ENCODE measurements at regions not wholly inside any gene's neighbourhood (a gene's known extent, or its start where the extent isn't known, plus 50 kb on each side); places are given as distances from the start of the nearest gene placed in this dataset.
"Not testable (repeated sequence)": the region's sequence is repeated elsewhere in the genome, so short reads cannot be mapped to it uniquely, and the experiment has no call there.

- no peak for ATAC-seq (ENCODE audit: insufficient number of reproducible peaks, low FRiP score, low read depth)
- no peaks in the 10 kb centered on the region for H3K27me3 ChIP-seq (replicated peaks; ENCODE audit: insufficient read depth)
These were observed 258.5 kb upstream of the FAT1 start for GRCh38 chr4:186982160-186982559.

GRCh38 chr4:186984105-186984644 is 260.5 kb upstream of the FAT1 start:
- no peaks in the 10 kb centered on the region for H3K9me3 ChIP-seq
- TF ChIP-seq, protein P1, sequence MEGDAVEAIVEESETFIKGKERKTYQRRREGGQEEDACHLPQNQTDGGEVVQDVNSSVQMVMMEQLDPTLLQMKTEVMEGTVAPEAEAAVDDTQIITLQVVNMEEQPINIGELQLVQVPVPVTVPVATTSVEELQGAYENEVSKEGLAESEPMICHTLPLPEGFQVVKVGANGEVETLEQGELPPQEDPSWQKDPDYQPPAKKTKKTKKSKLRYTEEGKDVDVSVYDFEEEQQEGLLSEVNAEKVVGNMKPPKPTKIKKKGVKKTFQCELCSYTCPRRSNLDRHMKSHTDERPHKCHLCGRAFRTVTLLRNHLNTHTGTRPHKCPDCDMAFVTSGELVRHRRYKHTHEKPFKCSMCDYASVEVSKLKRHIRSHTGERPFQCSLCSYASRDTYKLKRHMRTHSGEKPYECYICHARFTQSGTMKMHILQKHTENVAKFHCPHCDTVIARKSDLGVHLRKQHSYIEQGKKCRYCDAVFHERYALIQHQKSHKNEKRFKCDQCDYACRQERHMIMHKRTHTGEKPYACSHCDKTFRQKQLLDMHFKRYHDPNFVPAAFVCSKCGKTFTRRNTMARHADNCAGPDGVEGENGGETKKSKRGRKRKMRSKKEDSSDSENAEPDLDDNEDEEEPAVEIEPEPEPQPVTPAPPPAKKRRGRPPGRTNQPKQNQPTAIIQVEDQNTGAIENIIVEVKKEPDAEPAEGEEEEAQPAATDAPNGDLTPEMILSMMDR (IDR thresholded peaks at IDR 0.05) = no peak
- no peaks in the 10 kb centered on the region for H3K4me1 ChIP-seq (ENCODE audit: control insufficient read depth in 1 of 2, low read depth in 2 of 2)
- ATAC-seq (ENCODE audit: insufficient number of reproducible peaks, low FRiP score, low read depth) (no peak), DNase-seq (ENCODE audit: low spot score) (no peak)
- H3K36me3 ChIP-seq = no peaks in the 10 kb centered on the region
- H3K27me3 ChIP-seq (replicated peaks; ENCODE audit: insufficient read depth) = no peaks in the 10 kb centered on the region
- H3K27ac ChIP-seq = no peak overlapping the region
- H3K4me3 ChIP-seq = no peak overlapping the region

More at GRCh38 chr4:186982160-186982559, 258.5 kb upstream of the FAT1 start:
- TF ChIP-seq, protein P1 (IDR thresholded peaks at IDR 0.05) = no peak
- no peak overlapping the region for H3K4me3 ChIP-seq
- H3K36me3 ChIP-seq = no peaks in the 10 kb centered on the region
- DNase-seq (ENCODE audit: low spot score) = no peak
- H3K9me3 ChIP-seq = no peaks in the 10 kb centered on the region
- no peak overlapping the region for H3K27ac ChIP-seq
- no peaks in the 10 kb centered on the region for H3K4me1 ChIP-seq (ENCODE audit: control insufficient read depth in 1 of 2, low read depth in 2 of 2)

GRCh38 chr4:186999686-187000085 is 276.0 kb upstream of the FAT1 start:
- no peak overlapping the region for H3K27ac ChIP-seq
- no peaks in the 10 kb centered on the region for H3K4me1 ChIP-seq (ENCODE audit: control insufficient read depth in 1 of 2, low read depth in 2 of 2)
- no peak for ATAC-seq (ENCODE audit: insufficient number of reproducible peaks, low FRiP score, low read depth)
- no peak overlapping the region for H3K4me3 ChIP-seq
- H3K27me3 ChIP-seq (replicated peaks; ENCODE audit: insufficient read depth) = no peaks in the 10 kb centered on the region
- TF ChIP-seq, protein P1 (IDR thresholded peaks at IDR 0.05) = no peak
- H3K9me3 ChIP-seq = no peaks in the 10 kb centered on the region
- H3K36me3 ChIP-seq = no peaks in the 10 kb centered on the region
- no peak for DNase-seq (ENCODE audit: low spot score)

- Histone ChIP-seq H3K36me3 (no peaks in the 10 kb centered on the region), H3K27ac (no peak overlapping the region), H3K4me3 (no peak overlapping the region), H3K4me1 (ENCODE audit: control insufficient read depth in 1 of 2, low read depth in 2 of 2) (no peaks in the 10 kb centered on the region), H3K9me3 (no peaks in the 10 kb centered on the region), H3K27me3 (replicated peaks; ENCODE audit: insufficient read depth) (no peaks in the 10 kb centered on the region)
- ATAC-seq (ENCODE audit: insufficient number of reproducible peaks, low FRiP score, low read depth) = no peak
- no peak for DNase-seq (ENCODE audit: low spot score)
- TF ChIP-seq, protein P1 (IDR thresholded peaks at IDR 0.05) = no peak
These were observed 276.6 kb upstream of the FAT1 start for GRCh38 chr4:187000281-187000680.

GRCh38 chr4:187002133-187002532 is 278.5 kb upstream of the FAT1 start:
- H3K4me1 ChIP-seq (ENCODE audit: control insufficient read depth in 1 of 2, low read depth in 2 of 2); H3K9me3 ChIP-seq; H3K4me3 ChIP-seq; DNase-seq (ENCODE audit: low spot score); H3K36me3 ChIP-seq; H3K27me3 ChIP-seq (replicated peaks; ENCODE audit: insufficient read depth); ATAC-seq (ENCODE audit: insufficient number of reproducible peaks, low FRiP score, low read depth); H3K27ac ChIP-seq: not testable (repeated sequence)

DNA sequence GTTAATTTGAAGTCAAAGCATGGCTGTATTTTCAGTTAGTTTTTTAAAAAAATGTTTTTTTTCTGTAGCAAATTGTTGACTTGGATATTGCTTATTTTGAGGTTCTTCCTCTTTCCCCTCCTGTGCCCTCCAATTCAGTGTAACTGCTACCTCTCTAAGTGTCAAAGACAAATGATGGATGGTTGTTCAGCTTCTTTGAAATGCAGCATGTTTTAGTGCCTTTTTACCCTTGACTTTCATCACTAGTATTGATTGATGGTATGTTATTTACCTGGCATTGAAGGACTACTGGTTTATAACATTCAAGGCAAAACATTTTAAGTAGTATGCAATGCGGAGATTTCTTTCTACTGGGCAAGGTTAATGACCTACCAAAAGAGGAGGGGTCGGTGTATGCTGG is 281.0 kb upstream of the FAT1 start:
- Histone ChIP-seq H3K36me3 (no peaks in the 10 kb centered on the region), H3K4me1 (ENCODE audit: control insufficient read depth in 1 of 2, low read depth in 2 of 2) (peaks cover 2 to 10% of the 10 kb centered on the region in 2 donors), H3K4me3 (no peak overlapping the region), H3K27me3 (replicated peaks; ENCODE audit: insufficient read depth) (no peaks in the 10 kb centered on the region), H3K9me3 (no peaks in the 10 kb centered on the region), H3K27ac (no peak overlapping the region)
- TF ChIP-seq, protein P1 (IDR thresholded peaks at IDR 0.05) = no peak
- ATAC-seq (ENCODE audit: insufficient number of reproducible peaks, low FRiP score, low read depth) (no peak), DNase-seq (ENCODE audit: low spot score) (no peak)

Measured in thoracic aorta (tissue), 2 donors.